HCT116 (cell line): ENCODE measurements at regions not wholly inside any gene's neighbourhood (a gene's known extent, or its start where the extent isn't known, plus 50 kb on each side); places are given as distances from the start of the nearest gene placed in this dataset.

Experiments
- ATAC-seq: fragments of 200-7000 bp; cut with Tn5 transposase; 2 replicates; pipeline ENCODE4 v1.9.1; 2020; ENCODE audit warnings: mild to moderate bottlenecking, moderate library complexity
- BruUV-seq: library from RNA; stranded (reverse); fragments of 400-500 nt; replicated peaks from 2 replicates; lab custom pipeline; 2021; lab: Mats Ljungman, UMichigan
- CTCF ChIA-PET: fragments of 300-600 bp; sonication (Branson Sonifier 250); formaldehyde crosslinking; loops from one replicate; lab custom pipeline; 2021; ENCODE audit warnings: antibody characterized with exemption; lab: Charles Lee
- POLR2A ChIA-PET: fragments of 300-600, 350-600 bp; sonication (Branson Sonifier 250); formaldehyde crosslinking; loops from one replicate; lab custom pipeline; 2021; ENCODE audit warnings: antibody characterized with exemption; lab: Charles Lee
- RAD21 ChIA-PET, 2 experiments: fragments of 300-600 bp; sonication (Branson Sonifier 250); formaldehyde crosslinking; loops; one replicate each; lab custom pipeline; 2023; ENCODE audit warnings: low total read pairs in 2 of 2; ENCODE audit not compliant: uncharacterized antibody in 2 of 2, unreplicated experiment in 2 of 2, low non-redundant PET in 1 of 2; lab: Charles Lee
- DNase-seq: peaks from one replicate; pipeline ENCODE4 v3.0.0-alpha.2; 2010; ENCODE audit warnings: low read depth, low spot score
- H2AFZ ChIP-seq: fragments of 200-600 bp; shearing (Covaris generic), sonication (generic); 2 replicates; pipeline ENCODE4 v1.6.1; 2017; ENCODE audit warnings: low read depth, mixed run types, mixed read lengths, antibody characterized with exemption, low read length; ENCODE audit not compliant: poor library complexity, severe bottlenecking
- H3K27ac ChIP-seq: 2 replicates; pipeline ENCODE4 v1.5.1; 2012; ENCODE audit warnings: low read depth, low read length
- H3K27me3 ChIP-seq: fragments of 200-600 bp; sonication (generic); 2 replicates; pipeline ENCODE4 v1.6.1; 2016; ENCODE audit warnings: mixed run types, low read length, mixed read lengths; ENCODE audit not compliant: insufficient read depth
- H3K36me3 ChIP-seq, 2 experiments: fragments of 200-500 bp in 1 of 2; fragments of 200-600 bp in 1 of 2; sonication (Bioruptor generic) in 1 of 2; sonication (generic) in 1 of 2; 2 replicates each; pipeline versions ENCODE4 v1.5.1 to v1.6.1; 2014 to 2016; ENCODE audit warnings: low read length in 2 of 2, inconsistent platforms in 1 of 2, mixed read lengths in 1 of 2, mixed run types in 1 of 2; ENCODE audit not compliant: insufficient read depth in 2 of 2, control insufficient read depth in 1 of 2
- H3K4me1 ChIP-seq, 2 experiments: fragments of 200-600 bp in 1 of 2; sonication (generic) in 1 of 2; 2 replicates each; pipeline versions ENCODE4 v1.5.1 to v1.6.1; 2012 to 2017; ENCODE audit warnings: low read length in 2 of 2, inconsistent platforms in 1 of 2, mild to moderate bottlenecking in 1 of 2, mixed read lengths in 1 of 2, mixed run types in 1 of 2, moderate library complexity in 1 of 2; ENCODE audit not compliant: insufficient read depth in 2 of 2, control insufficient read depth in 1 of 2
- H3K4me2 ChIP-seq: fragments of 200-600 bp; sonication (generic); 2 replicates; pipeline ENCODE4 v1.6.1; 2017; ENCODE audit warnings: mixed run types, low read length, mixed read lengths
- H3K4me3 ChIP-seq, 2 experiments: fragments of 200-600 bp in 1 of 2; sonication (generic) in 1 of 2; replicated peaks in 1 of 2; 2 replicates each; pipeline ENCODE4 v1.5.1; 2011 to 2016; ENCODE audit warnings: low read length in 2 of 2, control low read depth in 1 of 2, low read depth in 1 of 2, mild to moderate bottlenecking in 1 of 2, mixed read lengths in 1 of 2, mixed run types in 1 of 2
- H3K79me2 ChIP-seq: fragments of 200-600 bp; sonication (generic); 2 replicates; pipeline ENCODE4 v1.6.1; 2017; ENCODE audit warnings: mild to moderate bottlenecking, mixed run types, low read length, moderate library complexity, mixed read lengths; ENCODE audit not compliant: insufficient read depth
- H3K9ac ChIP-seq: fragments of 200-600 bp; sonication (generic); 2 replicates; pipeline ENCODE4 v1.6.1; 2016; ENCODE audit warnings: low read length, mixed read lengths
- H3K9me2 ChIP-seq: fragments of 200-600 bp; sonication (generic), shearing (Covaris generic); 2 replicates; pipeline ENCODE4 v1.6.1; 2017; ENCODE audit warnings: mixed run types, mild to moderate bottlenecking, moderate library complexity; ENCODE audit not compliant: insufficient read depth
- H3K9me3 ChIP-seq, 2 experiments: fragments of 200-500 bp in 1 of 2; fragments of 200-600 bp in 1 of 2; sonication (Bioruptor generic) in 1 of 2; sonication (generic) in 1 of 2; 2 replicates each; pipeline ENCODE4 v1.6.1; 2014 to 2017; ENCODE audit warnings: low read length in 2 of 2, mixed read lengths in 2 of 2, inconsistent platforms in 1 of 2, low read depth in 1 of 2, mild to moderate bottlenecking in 1 of 2, mixed run types in 1 of 2, moderate library complexity in 1 of 2; ENCODE audit not compliant: control insufficient read depth in 1 of 2, insufficient read depth in 1 of 2
- H4K20me1 ChIP-seq: fragments of 200-600 bp; sonication (generic), shearing (Covaris generic); 2 replicates; pipeline ENCODE4 v1.6.1; 2017; ENCODE audit warnings: mixed run types, mild to moderate bottlenecking, moderate library complexity; ENCODE audit not compliant: insufficient read depth
- EGR1 ChIP-seq: IDR thresholded peaks from 2 replicates; pipeline ENCODE4 v1.6.1; 2012; ENCODE audit warnings: low read depth
- ELF1 ChIP-seq: IDR thresholded peaks from 2 replicates; pipeline ENCODE4 v1.6.1; 2012; ENCODE audit warnings: low read depth, borderline replicate concordance
- EZH2 ChIP-seq: fragments of 200-600 bp; sonication (generic); IDR thresholded peaks from 2 replicates; pipeline ENCODE4 v1.6.1; 2017; ENCODE audit warnings: antibody characterized with exemption, mixed run types
- FOSL1 ChIP-seq: IDR thresholded peaks from 2 replicates; pipeline ENCODE4 v1.6.1; 2012; ENCODE audit warnings: low read depth
- JUND ChIP-seq: IDR thresholded peaks from 2 replicates; pipeline ENCODE4 v1.6.1; 2012
- MAX ChIP-seq: IDR thresholded peaks from 2 replicates; pipeline ENCODE4 v1.6.1; 2012
- POLR2A ChIP-seq: IDR thresholded peaks from 2 replicates; pipeline ENCODE4 v1.7.0; 2011; ENCODE audit warnings: borderline replicate concordance; ENCODE audit not compliant: insufficient read depth, insufficient read length; ENCODE audit errors: extremely low read depth
- POLR2AphosphoS5 ChIP-seq: IDR thresholded peaks from 2 replicates; pipeline ENCODE4 v1.6.1; 2011; ENCODE audit warnings: mild to moderate bottlenecking, low read depth, low read length, moderate library complexity
- RAD21 ChIP-seq: IDR thresholded peaks from 2 replicates; pipeline ENCODE4 v1.6.1; 2012; ENCODE audit warnings: low read depth, mild to moderate bottlenecking
- SIN3A ChIP-seq: IDR thresholded peaks from 2 replicates; pipeline ENCODE4 v1.6.1; 2012; ENCODE audit warnings: low read depth
- SRF ChIP-seq: IDR thresholded peaks from 2 replicates; pipeline ENCODE4 v1.6.1; 2012; ENCODE audit warnings: low read depth
- YY1 ChIP-seq: IDR thresholded peaks from 2 replicates; pipeline ENCODE4 v1.6.1; 2011; ENCODE audit warnings: low read length, low read depth, moderate library complexity, mild to moderate bottlenecking; ENCODE audit not compliant: insufficient replicate concordance; ENCODE audit errors: extremely low read depth
- ZBTB33 ChIP-seq: IDR thresholded peaks from 2 replicates; pipeline ENCODE4 v1.6.1; 2011; ENCODE audit warnings: mild to moderate bottlenecking, low read length, moderate library complexity; ENCODE audit not compliant: insufficient replicate concordance; ENCODE audit errors: extremely low read depth
- intact Hi-C: fragments of 100-400 bp; cut with micrococcal nuclease; formaldehyde crosslinking; loops from 2 replicates; pipeline ENCODE4 v1.10.0; 2022

- Histone ChIP-seq H3K4me1 (no peaks in the 10 kb centered on the region), H3K4me2 (no peak overlapping the region), H3K9me2 (no peaks in the 10 kb centered on the region), H3K9ac (no peak overlapping the region), H3K27me3 (peaks cover 7% of the 10 kb centered on the region; the same call in 1 of the 2 replicates), H2AFZ (no peak overlapping the region), H4K20me1 (no peaks in the 10 kb centered on the region), H3K4me3 (no peak overlapping the region), H3K27ac (no peak overlapping the region), H3K79me2 (no peaks in the 10 kb centered on the region), H3K36me3 (no peaks in the 10 kb centered on the region), H3K9me3 (no peaks in the 10 kb centered on the region)
- intact Hi-C loops = no loop called here
- TF ChIP-seq ZBTB33 = no peak
- TF ChIP-seq EGR1 = no peak
- TF ChIP-seq RAD21 = no peak
- TF ChIP-seq MAX = no peak
- TF ChIP-seq YY1 = no peak
- no peak for TF ChIP-seq SIN3A
- TF ChIP-seq JUND = no peak
- no peak for TF ChIP-seq POLR2AphosphoS5
- no peak for TF ChIP-seq FOSL1
- TF ChIP-seq ELF1 = no peak
- no peak for TF ChIP-seq SRF
- no peak for TF ChIP-seq POLR2A
- TF ChIP-seq EZH2 = no peak
- ATAC-seq = no peak
- ChIA-PET CTCF (no interaction called here), POLR2A (no interaction called here), RAD21 (no interaction called here)
- no TSS peak for BruUV-seq
- no peak for DNase-seq
These were observed 143.4 kb upstream of the CST7 start for GRCh38 chr20:24805456-24806238.
